Endothelial cell of umbilical vein (primary cell): ENCODE measurements at regions not wholly inside any gene's neighbourhood (a gene's known extent, or its start where the extent isn't known, plus 50 kb on each side); places are given as distances from the start of the nearest gene placed in this dataset.

Experiments
- BruUV-seq: library from RNA; stranded (reverse); fragments of 400-500 nt; replicated peaks from 2 replicates; lab custom pipeline; 2021; lab: Mats Ljungman, UMichigan
- CTCF ChIA-PET: fragments of 300-600, 350-600 bp; sonication (Branson Sonifier 250); formaldehyde crosslinking; loops from one replicate; lab custom pipeline; 2021; ENCODE audit warnings: antibody characterized with exemption, inconsistent platforms; lab: Charles Lee
- POLR2A ChIA-PET: fragments of 300-600, 350-600 bp; sonication (Branson Sonifier 250); formaldehyde crosslinking; loops from one replicate; lab custom pipeline; 2021; ENCODE audit warnings: antibody characterized with exemption, inconsistent platforms; lab: Charles Lee
- DNase-seq: peaks from one replicate; pipeline ENCODE4 v3.0.0-alpha.2; 2011; ENCODE audit warnings: low read depth, low spot score
- FAIRE-seq: peaks from 2 replicates; lab custom pipeline; 2011; peaks lifted over from hg19 to GRCh38; lab: Jason Lieb, UNC
- H2AFZ ChIP-seq: 2 replicates; pipeline ENCODE4 v1.6.0; 2012; ENCODE audit warnings: low read depth, low read length, control low read depth, inconsistent platforms
- H3K27ac ChIP-seq: 2 replicates; pipeline ENCODE4 v1.5.1; 2011; ENCODE audit warnings: low read depth, mild to moderate bottlenecking, control low read depth, low read length, moderate library complexity; ENCODE audit not compliant: insufficient read depth
- H3K27me3 ChIP-seq, 2 experiments: 2 replicates each; pipeline versions ENCODE4 v1.6.0 to v1.6.1; 2011; ENCODE audit warnings: low read length in 2 of 2, mixed read lengths in 1 of 2; ENCODE audit not compliant: control insufficient read depth in 2 of 2, insufficient read depth in 2 of 2
- H3K36me3 ChIP-seq, 2 experiments: 2 replicates in 1 of 2; 3 replicates in 1 of 2; pipeline ENCODE4 v1.5.1; 2011; ENCODE audit warnings: low read length in 2 of 2, mild to moderate bottlenecking in 1 of 2, moderate library complexity in 1 of 2; ENCODE audit not compliant: control insufficient read depth in 2 of 2, insufficient read depth in 2 of 2; ENCODE audit errors: extremely low read depth in 1 of 2
- H3K4me1 ChIP-seq: 3 replicates; pipeline ENCODE4 v1.5.1; 2011; ENCODE audit warnings: mild to moderate bottlenecking, low read length; ENCODE audit not compliant: control insufficient read depth, insufficient read depth; ENCODE audit errors: extremely low read depth
- H3K4me2 ChIP-seq: 2 replicates; pipeline ENCODE4 v1.6.1; 2011; ENCODE audit warnings: low read length, control low read depth, mixed read lengths; ENCODE audit not compliant: insufficient read depth
- H3K4me3 ChIP-seq, 3 experiments: fragments of 200-600 bp in 1 of 3; sonication (generic), shearing (Covaris generic) in 1 of 3; replicated peaks in 1 of 3; 2 replicates each; pipeline ENCODE4 v1.5.1; 2011 to 2016; ENCODE audit warnings: control low read depth in 3 of 3, low read length in 3 of 3, mild to moderate bottlenecking in 2 of 3, inconsistent platforms in 1 of 3, low read depth in 1 of 3, moderate library complexity in 1 of 3; ENCODE audit not compliant: insufficient read depth in 1 of 3
- H3K79me2 ChIP-seq: 2 replicates; pipeline ENCODE4 v1.6.0; 2012; ENCODE audit warnings: low read length, inconsistent platforms; ENCODE audit not compliant: control insufficient read depth, insufficient read depth
- H3K9ac ChIP-seq: replicated peaks from 2 replicates; pipeline ENCODE3; 2011; ENCODE audit warnings: low read length, control low read depth; ENCODE audit not compliant: insufficient read depth; ENCODE audit errors: extremely low read depth
- H3K9me1 ChIP-seq: replicated peaks from 3 replicates; pipeline ENCODE4 v1.6.0; 2011; ENCODE audit warnings: mild to moderate bottlenecking, low read length; ENCODE audit not compliant: control insufficient read depth, insufficient read depth; ENCODE audit errors: extremely low read depth
- H3K9me3 ChIP-seq: replicated peaks from 2 replicates; pipeline ENCODE4 v1.5.1; 2012; ENCODE audit warnings: low read length, inconsistent platforms; ENCODE audit not compliant: control insufficient read depth, insufficient read depth
- H4K20me1 ChIP-seq: replicated peaks from 2 replicates; pipeline ENCODE3; 2011; ENCODE audit warnings: mild to moderate bottlenecking, low read length; ENCODE audit not compliant: control insufficient read depth, insufficient read depth; ENCODE audit errors: extremely low read depth
- EZH2 ChIP-seq: IDR thresholded peaks from 2 replicates; pipeline ENCODE4 v1.6.1; 2012; ENCODE audit warnings: borderline replicate concordance, low read depth, mild to moderate bottlenecking, moderate library complexity, low read length, inconsistent platforms; ENCODE audit not compliant: severe bottlenecking
- FOS ChIP-seq: IDR thresholded peaks from 2 replicates; pipeline ENCODE4 v1.6.1; 2011; ENCODE audit warnings: mild to moderate bottlenecking, low read length, moderate library complexity, borderline replicate concordance; ENCODE audit not compliant: insufficient read depth
- GATA2 ChIP-seq: IDR thresholded peaks from 2 replicates; pipeline ENCODE4 v1.7.0; 2011; ENCODE audit warnings: low read depth, mild to moderate bottlenecking, moderate library complexity, mixed read lengths, low read length; ENCODE audit not compliant: insufficient read length, insufficient read depth
- JUN ChIP-seq: IDR thresholded peaks from 2 replicates; pipeline ENCODE4 v1.6.1; 2011; ENCODE audit warnings: borderline replicate concordance, low read depth; ENCODE audit not compliant: insufficient read length, insufficient read depth
- MYC ChIP-seq: IDR thresholded peaks from one replicate; pipeline ENCODE4 v1.6.1; 2011; ENCODE audit warnings: mild to moderate bottlenecking, low read depth, low read length
- POLR2A ChIP-seq: IDR thresholded peaks from 2 replicates; pipeline ENCODE4 v1.6.1; 2012; ENCODE audit warnings: low read depth, mild to moderate bottlenecking, control low read depth, low read length
- POLR2AphosphoS5 ChIP-seq: IDR thresholded peaks from 2 replicates; pipeline ENCODE4 v1.6.1; 2012; ENCODE audit warnings: low read depth, mild to moderate bottlenecking, control low read depth, low read length, moderate library complexity; ENCODE audit not compliant: insufficient read depth
- dilution Hi-C: fragments of 300-500 bp; cut with MboI; formaldehyde crosslinking; loops from one replicate; pipeline ENCODE4 v1.15.0; 2019; ENCODE audit warnings: low sequenced_read_pairs; ENCODE audit not compliant: extremely low pct_ligation_motif_present
- intact Hi-C: fragments of 100-400 bp; cut with micrococcal nuclease; formaldehyde crosslinking; loops from one replicate; pipeline ENCODE4 v1.10.0; 2022
- TF ChIP-seq, protein P1 (sequence below), 2 donors: IDR thresholded peaks; 1 replicate in 1 of 2; 2 replicates in 1 of 2; pipeline ENCODE4 v1.5.1; 2011; ENCODE audit warnings: low read length in 2 of 2, mild to moderate bottlenecking in 2 of 2, moderate library complexity in 2 of 2, control low read depth in 1 of 2, inconsistent platforms in 1 of 2, low read depth in 1 of 2; ENCODE audit not compliant: insufficient read depth in 1 of 2; ENCODE audit errors: extremely low read depth in 1 of 2
- TF ChIP-seq, protein P2 (sequence below): IDR thresholded peaks from 2 replicates; pipeline ENCODE4 v1.6.1; 2011; ENCODE audit not compliant: insufficient read depth, insufficient read length

DNA sequence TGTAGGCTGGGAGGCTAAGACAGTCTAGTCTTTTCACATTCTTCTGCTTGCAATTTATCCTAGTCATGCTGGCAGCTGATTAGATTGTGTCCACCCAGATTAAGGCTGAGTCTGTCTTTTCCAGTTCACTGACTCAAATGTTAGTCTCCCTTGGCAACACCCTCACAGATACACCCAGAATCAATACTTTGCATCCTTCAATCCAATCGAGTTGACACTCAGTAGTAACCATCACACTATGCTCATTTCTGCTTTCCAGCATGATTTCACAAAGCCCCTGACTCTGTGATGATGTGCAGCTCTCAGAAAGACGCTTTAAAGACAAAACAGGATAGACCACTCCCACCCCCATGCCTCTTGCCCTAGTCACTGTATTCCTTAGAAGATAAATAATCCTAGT is 693.0 kb downstream of the HTR1B start:
- ChIA-PET POLR2A (no interaction called here), CTCF (no interaction called here)
- no peaks in the 10 kb centered on the region for H3K9me1 ChIP-seq
- H3K27ac ChIP-seq = no peak overlapping the region
- H3K9me3 ChIP-seq = no peaks in the 10 kb centered on the region
- H3K4me1 ChIP-seq = no peaks in the 10 kb centered on the region
- no peaks in the 10 kb centered on the region for H3K27me3 ChIP-seq
- DNase-seq (no peak), FAIRE-seq (no peak)
- H2AFZ ChIP-seq = no peak overlapping the region
- dilution Hi-C loops (no loop called here), intact Hi-C loops (loop anchor here (5.0 kb wide), 1 partner anchor 687 kb away; no protein-coding TSS in a partner anchor)
- no peak overlapping the region for H3K4me2 ChIP-seq
- H3K36me3 ChIP-seq = no peaks in the 10 kb centered on the region
- H3K4me3 ChIP-seq = no peak overlapping the region
- no peaks in the 10 kb centered on the region for H3K79me2 ChIP-seq
- no TSS peak for BruUV-seq
- H3K9ac ChIP-seq = no peak overlapping the region
- H4K20me1 ChIP-seq = no peaks in the 10 kb centered on the region
- no peak for TF ChIP-seq MYC
- no peak for TF ChIP-seq FOS
- no peak for TF ChIP-seq POLR2AphosphoS5
- TF ChIP-seq GATA2 = no peak
- TF ChIP-seq EZH2 = no peak
- TF ChIP-seq JUN = no peak
- TF ChIP-seq, protein P1, sequence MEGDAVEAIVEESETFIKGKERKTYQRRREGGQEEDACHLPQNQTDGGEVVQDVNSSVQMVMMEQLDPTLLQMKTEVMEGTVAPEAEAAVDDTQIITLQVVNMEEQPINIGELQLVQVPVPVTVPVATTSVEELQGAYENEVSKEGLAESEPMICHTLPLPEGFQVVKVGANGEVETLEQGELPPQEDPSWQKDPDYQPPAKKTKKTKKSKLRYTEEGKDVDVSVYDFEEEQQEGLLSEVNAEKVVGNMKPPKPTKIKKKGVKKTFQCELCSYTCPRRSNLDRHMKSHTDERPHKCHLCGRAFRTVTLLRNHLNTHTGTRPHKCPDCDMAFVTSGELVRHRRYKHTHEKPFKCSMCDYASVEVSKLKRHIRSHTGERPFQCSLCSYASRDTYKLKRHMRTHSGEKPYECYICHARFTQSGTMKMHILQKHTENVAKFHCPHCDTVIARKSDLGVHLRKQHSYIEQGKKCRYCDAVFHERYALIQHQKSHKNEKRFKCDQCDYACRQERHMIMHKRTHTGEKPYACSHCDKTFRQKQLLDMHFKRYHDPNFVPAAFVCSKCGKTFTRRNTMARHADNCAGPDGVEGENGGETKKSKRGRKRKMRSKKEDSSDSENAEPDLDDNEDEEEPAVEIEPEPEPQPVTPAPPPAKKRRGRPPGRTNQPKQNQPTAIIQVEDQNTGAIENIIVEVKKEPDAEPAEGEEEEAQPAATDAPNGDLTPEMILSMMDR (IDR thresholded peaks at IDR 0.05; ENCODE audit: extremely low read depth in 1 of 2, insufficient read depth in 1 of 2, low read depth in 1 of 2, low read length in 2 of 2) = no peak
- TF ChIP-seq POLR2A = no peak
- TF ChIP-seq, protein P2, sequence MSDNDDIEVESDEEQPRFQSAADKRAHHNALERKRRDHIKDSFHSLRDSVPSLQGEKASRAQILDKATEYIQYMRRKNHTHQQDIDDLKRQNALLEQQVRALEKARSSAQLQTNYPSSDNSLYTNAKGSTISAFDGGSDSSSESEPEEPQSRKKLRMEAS = no peak
